Head of caudate nucleus (tissue), 42 donors: ENCODE measurements at regions not wholly inside any gene's neighbourhood (a gene's known extent, or its start where the extent isn't known, plus 50 kb on each side); places are given as distances from the start of the nearest gene placed in this dataset.

Experiments
- DNase-seq, 42 donors: peaks; one replicate each; pipeline versions ENCODE4 v3.0.0 to v3.0.0-alpha.2; 2020 to 2021; ENCODE audit warnings: mixed read lengths in 7 of 42
- intact Hi-C: fragments of 100-400 bp; cut with DNase I; formaldehyde crosslinking; loops from one replicate; pipeline ENCODE4 v1.15.0; 2022

- intact Hi-C loops: no loop called here
- no peak for DNase-seq
Observed at GRCh38 chr6:95071464-95071863, 505.9 kb upstream of the MANEA start.

DNA sequence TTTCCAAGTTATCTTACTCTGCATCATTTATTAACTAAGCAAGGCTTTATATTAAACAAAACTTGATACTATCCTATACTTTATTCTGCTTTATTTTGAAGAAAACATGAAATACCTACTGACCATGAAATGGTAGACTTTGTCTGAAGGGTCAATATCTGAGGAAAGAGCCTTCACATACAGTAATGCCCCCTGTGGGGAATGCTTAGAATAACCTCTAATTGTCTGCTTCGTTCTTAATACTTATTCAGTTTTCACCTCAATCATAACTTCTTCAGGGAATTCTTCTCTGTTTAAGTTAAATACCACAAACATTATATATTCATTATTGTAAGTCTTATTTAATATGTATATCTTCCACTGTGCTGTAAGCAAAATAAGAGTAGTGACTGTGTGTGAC lies 498.9 kb upstream of the MANEA start:
- intact Hi-C loops: no loop called here
- no peak for DNase-seq

DNA sequence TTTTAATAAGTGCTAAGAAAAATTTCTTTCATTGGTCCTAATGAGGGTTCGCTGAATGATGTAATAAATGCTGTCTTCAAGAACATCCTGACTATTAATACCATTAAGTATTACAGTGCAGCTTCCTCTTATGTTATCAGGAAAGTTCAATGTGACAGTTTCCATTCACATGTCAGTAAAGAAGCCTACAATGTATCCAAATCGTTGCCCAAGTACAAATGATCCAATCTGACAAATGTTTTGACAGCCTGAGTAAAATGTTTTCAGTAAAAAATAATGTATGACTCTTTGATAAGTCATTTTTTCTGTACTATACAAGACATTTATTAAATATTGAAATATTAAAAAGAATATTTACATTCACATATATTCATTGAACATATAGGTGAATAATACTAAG lies 496.1 kb upstream of the MANEA start:
- DNase-seq: no peak
- intact Hi-C loops: no loop called here

DNA sequence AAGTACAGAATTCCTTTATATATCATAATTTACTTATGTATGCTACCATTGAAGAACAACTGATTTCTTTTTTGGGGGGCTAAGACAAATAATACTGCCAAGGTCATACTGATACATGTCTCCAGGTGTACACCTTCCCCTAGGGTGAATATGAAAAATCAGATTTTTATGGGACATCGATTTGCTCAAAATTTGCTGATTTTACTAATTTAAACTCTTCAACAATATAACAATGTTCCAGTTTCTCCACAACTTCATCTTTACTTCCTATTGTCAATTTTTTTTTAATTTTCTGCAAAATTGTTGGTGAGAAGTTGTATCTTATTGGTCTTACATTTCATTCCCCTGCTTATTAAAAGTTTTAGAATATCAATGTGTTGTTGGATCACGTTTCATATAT lies 495.4 kb upstream of the MANEA start:
- DNase-seq: no peak
- intact Hi-C loops: no loop called here

DNA sequence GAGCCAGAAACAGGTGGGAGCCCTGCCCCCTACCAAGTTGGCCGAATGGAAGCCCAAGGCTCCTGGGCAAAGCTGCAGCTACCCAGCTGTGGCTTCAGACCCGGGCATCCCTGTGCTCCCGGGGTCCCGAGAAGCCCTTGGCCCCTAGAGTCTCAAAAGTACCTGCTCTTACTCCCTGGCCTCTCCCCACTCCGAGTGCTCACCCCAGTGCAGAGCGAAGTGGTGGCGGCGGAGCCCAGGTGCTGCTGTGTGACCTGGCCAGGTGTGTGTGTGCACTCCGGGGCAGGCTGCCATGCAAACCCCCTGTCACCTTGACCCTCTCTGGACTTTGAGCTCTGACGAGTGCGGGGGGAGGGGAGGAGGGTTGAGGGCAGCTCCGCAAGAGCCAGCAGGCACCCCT lies 493.8 kb upstream of the MANEA start:
- no peak for DNase-seq
- intact Hi-C loops: no loop called here

DNA sequence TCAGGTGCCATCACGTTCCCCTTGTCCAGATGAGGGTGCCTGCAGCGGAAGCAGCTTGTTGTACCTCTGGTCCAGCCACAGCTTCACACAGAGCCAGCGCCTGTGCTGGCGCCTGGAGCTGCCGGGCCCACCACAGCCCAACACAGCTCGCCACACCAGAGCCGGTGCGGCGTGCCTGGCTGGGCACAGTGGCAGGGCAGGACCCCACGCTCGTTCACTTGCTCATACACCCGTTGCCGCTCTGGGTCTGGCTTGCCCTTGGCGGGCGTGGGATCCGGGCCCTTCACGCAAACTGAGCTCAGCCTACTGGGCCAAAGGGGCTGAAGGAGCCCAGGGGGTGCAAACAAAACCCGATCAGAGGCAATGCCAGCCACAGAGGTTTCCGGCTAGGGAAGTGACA lies 492.5 kb upstream of the MANEA start:
- DNase-seq: no peak
- intact Hi-C loops: no loop called here

- intact Hi-C loops: no loop called here
- DNase-seq: peak in 22 of 42 donors; percentile 4 to 73 (median 36)
Observed at GRCh38 chr6:95087394-95088097, 489.8 kb upstream of the MANEA start.

- intact Hi-C loops: no loop called here
- peak in 1 of 42 donors; percentile 18 for DNase-seq
Observed at GRCh38 chr6:95091823-95092436, 485.4 kb upstream of the MANEA start.

GRCh38 chr6:95093154-95093553 lies 484.2 kb upstream of the MANEA start:
- no peak for DNase-seq
- intact Hi-C loops: no loop called here

GRCh38 chr6:95094751-95095663 lies 482.3 kb upstream of the MANEA start:
- intact Hi-C loops: no loop called here
- DNase-seq: no peak

- no peak for DNase-seq
- intact Hi-C loops: no loop called here
Observed at GRCh38 chr6:95095855-95096254, 481.5 kb upstream of the MANEA start.

DNA sequence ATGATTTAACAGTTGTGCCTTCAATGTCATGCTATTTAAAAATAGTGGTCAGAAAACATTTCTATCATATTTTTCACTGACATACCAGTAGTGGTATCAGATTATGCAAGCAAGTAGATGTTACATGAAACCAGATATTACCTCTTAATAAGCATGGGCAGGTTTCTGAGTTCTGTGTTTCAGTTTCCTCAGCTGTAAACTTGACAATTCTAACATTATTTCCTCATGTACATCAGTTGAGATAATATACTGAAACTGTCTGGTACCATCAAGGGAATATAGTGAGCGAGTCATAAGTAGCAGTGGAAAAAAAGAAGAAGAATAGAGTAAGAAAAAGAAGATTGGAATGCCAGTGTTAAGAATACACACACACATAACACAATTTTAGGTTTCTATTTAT lies 477.9 kb upstream of the MANEA start:
- intact Hi-C loops: no loop called here

GRCh38 chr6:95109212-95109611 lies 468.1 kb upstream of the MANEA start:
- intact Hi-C loops: no loop called here
- DNase-seq: no peak

More for the DNA sequence above, 477.9 kb upstream of the MANEA start:
- DNase-seq: no peak

DNA sequence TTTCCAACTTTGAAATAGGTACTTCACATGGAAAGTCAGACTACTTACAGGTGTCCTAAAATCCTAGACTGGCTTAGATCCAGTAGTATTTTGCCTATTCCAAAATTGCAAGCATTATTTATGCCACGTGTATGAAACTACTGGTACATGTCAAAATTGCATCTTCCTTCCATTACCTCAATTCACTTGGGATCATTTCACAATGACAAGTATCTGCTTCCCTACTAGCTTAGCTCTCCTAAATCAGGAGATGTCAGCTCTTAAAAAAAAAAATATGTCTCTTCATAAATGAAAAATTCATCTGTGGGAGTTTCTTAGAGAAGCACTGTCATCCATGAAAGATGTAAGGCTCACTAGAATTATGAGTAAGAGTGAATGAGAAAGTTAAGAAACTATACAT lies 466.6 kb upstream of the MANEA start:
- DNase-seq: no peak
- intact Hi-C loops: no loop called here

GRCh38 chr6:95117236-95117635 lies 460.1 kb upstream of the MANEA start:
- no peak for DNase-seq
- intact Hi-C loops: no loop called here

DNA sequence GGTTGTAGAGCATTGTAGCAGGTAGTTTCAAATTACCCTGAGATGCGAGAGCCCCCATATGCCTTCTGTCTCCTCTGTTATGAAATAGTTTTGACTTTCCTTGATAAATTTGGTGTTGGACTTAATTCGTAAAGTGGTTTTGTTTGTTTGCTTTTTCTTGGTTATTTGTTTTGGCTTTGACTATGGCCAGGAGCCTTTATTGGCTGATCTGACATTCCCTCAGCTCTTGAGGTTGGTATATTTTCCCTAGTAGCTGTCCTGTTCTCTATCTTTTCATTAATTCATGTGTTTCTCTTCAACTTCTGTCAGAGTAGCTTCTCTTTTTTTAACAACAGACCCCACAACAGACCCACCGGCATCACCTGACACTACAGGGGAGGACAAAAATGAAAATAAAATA lies 457.4 kb upstream of the MANEA start:
- intact Hi-C loops: no loop called here
- no peak for DNase-seq

GRCh38 chr6:95120984-95121383 lies 456.4 kb upstream of the MANEA start:
- no peak for DNase-seq
- intact Hi-C loops: no loop called here

GRCh38 chr6:95127261-95127660 lies 450.1 kb upstream of the MANEA start:
- intact Hi-C loops: no loop called here
- no peak for DNase-seq

DNA sequence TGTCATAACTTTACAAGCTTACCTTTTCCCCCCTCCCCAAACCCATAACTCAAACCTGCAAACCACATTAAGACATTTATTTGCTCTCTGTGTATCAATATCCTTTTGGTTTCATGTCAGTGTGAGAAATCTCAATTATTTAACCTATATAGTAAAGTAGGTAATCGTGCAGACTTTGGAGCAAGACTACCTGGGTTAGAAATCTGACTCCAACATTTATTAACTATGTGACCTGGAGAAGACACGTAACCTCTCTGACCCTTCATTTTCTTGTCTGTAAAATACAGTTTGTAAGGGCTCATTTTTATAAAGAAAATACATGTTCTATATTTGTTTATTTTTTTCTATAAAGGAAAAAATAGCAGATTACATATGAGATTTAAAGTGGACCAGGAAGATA lies 448.9 kb upstream of the MANEA start:
- intact Hi-C loops: no loop called here

DNA sequence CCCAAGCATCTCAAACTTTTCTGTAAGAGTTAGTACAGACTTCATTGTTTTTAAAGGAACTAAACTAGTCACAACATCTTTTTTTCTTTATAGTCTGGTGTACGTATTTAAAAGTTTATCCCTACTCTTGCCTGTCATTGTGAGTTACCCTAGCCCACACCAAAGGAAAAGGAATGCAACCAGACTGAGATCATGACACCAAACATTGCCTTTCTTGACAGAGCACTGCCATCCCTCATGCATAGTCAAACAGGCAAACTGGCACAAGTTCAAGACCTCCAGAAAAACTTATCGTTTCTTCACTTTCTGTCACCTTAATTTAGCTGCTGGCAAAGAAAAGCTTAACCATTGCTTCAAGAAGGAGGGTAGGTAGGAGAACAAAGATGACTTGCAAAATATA lies 448.4 kb upstream of the MANEA start:
- no peak for DNase-seq
- intact Hi-C loops: no loop called here

More for the DNA sequence above, 448.9 kb upstream of the MANEA start:
- DNase-seq: no peak
